Activated CD8-positive, alpha-beta memory T cell treated with anti-CD3 and anti-CD28 coated beads, Interleukin-2, amount 50 U/mL, for 1 hour (primary cell): ENCODE measurements at regions not wholly inside any gene's neighbourhood (a gene's known extent, or its start where the extent isn't known, plus 50 kb on each side); places are given as distances from the start of the nearest gene placed in this dataset.

Source experiments
- DNase-seq: peaks from one replicate; pipeline ENCODE4 v3.0.0-alpha.2; 2020; ENCODE audit errors: extremely low read depth

DNA sequence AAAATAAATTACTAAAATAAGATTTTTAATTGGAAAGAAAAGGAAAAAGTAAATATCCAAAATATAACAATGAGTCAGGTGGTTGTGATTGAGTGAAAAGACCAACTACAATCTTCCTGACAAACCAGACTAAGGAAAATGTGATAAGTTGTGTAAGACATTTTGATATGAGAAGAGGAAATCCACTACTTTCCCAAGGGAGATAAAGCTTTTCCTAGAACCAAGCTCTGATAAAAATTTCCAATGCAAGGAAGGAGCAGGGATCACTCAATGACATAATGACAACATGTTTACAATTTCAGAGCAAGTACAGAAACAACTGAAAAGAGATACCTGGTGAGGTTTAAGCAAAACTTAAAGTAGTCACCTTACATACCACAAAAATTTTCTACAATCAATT is 305.1 kb upstream of the RASGEF1B start:
- no peak for DNase-seq

DNA sequence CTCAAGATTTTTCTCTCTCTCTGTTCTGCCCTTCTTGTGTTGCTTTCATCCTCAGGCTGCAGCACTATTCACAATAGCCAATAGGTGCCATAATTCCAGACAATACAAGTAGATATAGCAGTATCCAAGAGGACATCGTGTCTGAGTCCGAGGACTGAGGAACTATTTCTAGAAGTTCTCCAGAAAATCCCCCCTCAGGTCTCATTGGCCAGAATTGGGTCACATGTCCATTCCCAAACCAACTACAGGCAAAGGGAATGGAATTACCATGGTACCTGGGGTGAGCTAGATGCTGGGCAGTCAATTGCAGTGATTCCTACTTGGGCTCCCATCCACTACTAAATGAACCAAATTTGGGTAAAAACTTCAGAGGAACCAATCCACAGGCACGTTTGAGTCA is 301.9 kb upstream of the RASGEF1B start:
- no peak for DNase-seq

DNA sequence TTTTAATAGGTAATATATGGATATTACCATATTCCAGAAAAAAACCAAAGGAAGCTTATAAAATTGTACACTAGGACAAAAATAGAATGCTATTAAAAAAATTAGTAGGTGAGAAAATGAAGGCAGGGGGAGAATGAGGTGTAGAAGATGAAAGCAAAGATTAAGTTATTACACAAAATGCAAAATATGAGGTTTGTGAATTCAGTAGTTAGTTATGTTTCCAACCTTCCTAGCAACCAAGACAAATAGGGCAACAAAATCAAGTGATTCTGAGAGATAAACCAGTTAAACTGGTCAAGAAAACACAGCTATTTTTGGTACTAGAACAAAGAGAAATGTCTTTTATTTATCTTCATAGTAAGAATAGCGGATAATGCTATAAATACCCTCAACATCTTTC is 300.0 kb upstream of the RASGEF1B start:
- no peak for DNase-seq

GRCh38 chr4:81769244-81769643 is 297.5 kb upstream of the RASGEF1B start:
- no peak for DNase-seq

DNA sequence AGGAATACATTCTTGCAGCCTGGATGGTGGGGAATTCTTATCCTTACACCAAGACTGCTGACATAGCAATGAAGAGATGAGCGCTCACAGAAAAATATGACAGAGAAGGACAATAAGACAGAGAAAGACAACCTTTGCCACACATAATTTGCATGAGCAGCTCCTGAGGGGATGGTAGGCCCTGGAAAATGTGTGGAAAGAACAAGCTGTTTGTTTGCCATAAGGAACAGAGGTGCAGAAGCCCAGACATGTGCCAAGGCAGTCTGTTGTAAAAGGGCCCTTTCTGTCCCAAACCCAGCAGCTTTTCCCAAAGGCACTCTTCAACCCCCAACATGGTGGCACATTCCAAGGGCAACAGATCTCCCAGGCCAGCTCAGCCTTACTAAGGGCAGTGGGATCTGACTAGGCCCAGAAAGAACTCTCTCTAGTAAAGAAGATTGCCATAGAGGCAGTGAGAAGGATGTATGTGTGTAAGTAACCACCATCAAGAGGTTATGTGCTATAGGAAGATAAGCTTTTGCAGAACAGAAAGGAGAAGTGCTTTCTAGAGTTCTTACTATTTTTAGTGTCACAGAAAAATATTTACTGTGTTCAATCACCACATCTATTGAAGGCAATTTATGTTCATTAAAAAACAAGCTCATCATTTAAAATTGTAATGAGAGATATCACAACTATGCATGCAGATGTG is 287.0 kb upstream of the RASGEF1B start:
- DNase-seq: no peak

DNA sequence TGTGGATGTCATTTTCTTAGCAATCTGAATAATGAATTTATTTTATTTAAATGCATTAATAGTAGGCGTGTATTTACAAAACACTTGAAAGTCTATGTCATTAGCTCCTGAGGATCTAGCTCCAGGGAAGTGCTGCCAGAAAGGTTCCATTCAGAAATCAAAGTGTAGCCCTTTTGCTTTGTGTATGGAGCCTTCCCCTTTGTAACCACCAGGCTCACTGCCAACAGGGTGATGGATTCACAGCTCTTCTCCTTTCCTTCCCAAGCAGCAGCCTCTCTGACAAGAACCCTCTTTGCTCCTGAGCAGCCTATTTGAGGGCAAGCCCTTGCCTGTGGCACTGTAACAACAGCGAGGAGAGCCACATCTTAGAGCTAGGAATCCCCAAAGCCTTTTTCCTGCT is 286.0 kb upstream of the RASGEF1B start:
- DNase-seq: no peak

DNA sequence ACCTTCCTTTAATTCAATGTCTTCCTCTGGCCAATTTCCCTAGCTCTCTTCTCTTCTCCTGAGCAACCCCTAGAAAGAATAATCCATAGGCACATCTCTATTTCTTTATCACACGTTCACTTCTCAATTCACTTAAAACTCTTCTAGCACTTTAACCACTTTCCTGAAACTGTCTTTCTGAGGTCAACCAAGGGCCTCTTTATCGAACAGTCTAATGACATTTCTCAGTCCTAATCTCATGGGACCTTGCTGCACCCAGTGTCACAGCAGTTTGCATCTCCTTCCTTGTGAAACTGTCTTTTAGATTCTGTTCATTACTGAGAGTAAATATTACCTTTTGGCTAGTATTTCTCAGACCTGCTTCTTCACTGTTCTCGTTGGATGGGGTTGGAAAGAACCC is 285.3 kb upstream of the RASGEF1B start:
- DNase-seq: no peak

GRCh38 chr4:81756042-81756441 is 284.3 kb upstream of the RASGEF1B start:
- DNase-seq: no peak

DNA sequence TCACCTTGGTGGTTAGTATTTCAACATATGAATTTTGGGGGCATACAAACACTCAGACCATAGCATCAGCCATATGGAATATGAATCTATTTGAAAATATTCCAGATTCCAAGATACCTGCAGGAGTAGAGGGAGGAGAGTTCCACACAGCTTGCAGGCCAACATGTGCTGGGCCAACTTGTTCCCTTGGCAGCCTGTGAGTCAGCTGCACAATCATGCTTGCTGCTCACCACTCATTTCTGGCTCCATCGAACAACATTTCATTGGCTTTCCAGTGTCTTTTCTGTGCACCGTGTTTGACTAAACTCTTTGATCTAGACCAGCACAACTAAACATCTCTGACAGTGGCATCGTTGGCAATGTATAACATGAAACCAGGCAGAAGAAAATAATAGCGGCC is 282.5 kb upstream of the RASGEF1B start:
- no peak for DNase-seq

DNA sequence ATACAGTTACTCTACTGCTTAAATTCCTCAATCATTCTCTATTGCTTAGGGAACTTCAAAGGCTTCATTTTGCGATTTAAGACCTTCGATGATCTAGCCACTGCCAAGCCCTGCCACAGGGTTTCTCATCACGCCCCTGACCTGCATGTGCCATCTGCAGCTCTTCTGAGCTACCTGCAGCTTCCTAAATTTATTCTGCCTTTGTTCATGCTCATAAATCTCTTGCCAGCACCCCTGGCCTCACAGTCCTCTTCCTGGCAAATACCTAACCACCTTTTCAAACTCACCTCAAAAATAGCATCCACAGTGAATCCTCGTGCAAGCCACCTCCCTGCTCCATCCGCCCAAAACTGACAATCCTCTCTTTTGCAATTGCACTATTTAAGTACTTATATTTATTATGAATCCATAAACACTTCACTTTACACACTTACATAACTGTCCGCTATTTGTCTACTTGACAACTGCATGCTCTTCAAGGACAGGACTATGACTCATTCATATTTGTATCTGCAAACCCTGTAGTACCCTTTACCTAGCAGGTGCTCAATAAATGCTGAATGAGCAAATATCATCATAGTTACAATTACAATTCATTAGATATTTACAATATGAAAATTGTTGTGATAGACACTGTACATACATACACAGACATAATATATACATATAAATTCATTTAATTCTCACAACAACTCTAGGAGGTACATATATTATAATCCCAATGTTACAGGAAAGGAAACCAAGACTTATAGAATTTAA is 280.0 kb upstream of the RASGEF1B start:
- no peak for DNase-seq

- no peak for DNase-seq
These were observed 275.7 kb upstream of the RASGEF1B start for GRCh38 chr4:81747242-81747930.

DNA sequence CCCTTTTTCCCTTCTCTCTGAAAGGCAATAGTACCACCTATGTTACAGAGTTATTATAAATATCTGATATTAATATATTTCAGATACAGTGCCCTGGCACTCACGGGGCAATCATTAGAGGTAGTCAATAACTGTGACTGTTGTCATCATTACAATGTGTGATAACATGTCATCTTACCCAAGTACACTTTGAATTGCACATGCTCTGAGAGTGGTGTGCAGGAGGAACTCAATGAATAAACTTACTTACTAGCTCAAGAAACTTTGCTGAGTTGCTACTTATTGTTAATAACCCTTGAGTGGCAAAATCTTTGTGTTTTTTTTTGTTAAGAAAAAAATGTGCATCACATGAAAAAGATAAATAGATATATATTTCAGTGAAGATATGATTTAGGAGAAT is 275.1 kb upstream of the RASGEF1B start:
- no peak for DNase-seq

GRCh38 chr4:81746071-81746470 is 274.4 kb upstream of the RASGEF1B start:
- DNase-seq: no peak

- no peak for DNase-seq
These were observed 273.3 kb upstream of the RASGEF1B start for GRCh38 chr4:81745050-81745449.

DNA sequence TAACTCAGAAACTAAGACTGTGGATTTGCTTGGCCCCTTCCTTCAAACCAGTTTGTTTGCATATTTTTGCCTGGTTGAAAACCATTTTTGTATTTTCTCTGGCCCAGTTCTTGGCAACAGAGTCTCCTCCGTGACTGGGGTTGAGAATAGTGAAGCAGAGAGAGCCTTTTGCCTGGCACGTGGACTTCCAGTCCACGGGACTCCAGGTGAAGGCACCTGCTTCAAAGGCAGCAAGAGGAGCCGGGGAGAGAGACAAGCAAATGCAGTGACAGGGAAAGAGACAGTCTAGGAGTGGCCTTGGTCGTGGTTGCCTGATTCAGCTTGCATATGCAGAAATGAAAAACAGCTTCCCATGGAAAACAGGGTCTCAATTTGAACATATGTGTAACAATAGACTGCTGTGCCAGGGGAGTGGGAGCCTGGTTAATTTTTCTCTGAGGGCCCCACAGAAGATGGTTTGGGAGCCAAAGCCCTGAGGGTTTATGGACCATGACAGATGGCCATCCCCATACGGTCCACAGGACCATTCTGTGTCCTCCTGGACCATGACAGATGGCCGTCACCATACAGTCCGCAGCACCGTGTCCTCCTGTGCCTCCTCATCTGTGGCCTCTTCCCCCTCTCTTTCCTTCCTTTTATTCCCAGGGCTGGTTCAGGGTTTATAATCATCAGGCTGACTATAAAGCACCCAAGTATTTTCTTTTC is 272.2 kb upstream of the RASGEF1B start:
- no peak for DNase-seq

DNA sequence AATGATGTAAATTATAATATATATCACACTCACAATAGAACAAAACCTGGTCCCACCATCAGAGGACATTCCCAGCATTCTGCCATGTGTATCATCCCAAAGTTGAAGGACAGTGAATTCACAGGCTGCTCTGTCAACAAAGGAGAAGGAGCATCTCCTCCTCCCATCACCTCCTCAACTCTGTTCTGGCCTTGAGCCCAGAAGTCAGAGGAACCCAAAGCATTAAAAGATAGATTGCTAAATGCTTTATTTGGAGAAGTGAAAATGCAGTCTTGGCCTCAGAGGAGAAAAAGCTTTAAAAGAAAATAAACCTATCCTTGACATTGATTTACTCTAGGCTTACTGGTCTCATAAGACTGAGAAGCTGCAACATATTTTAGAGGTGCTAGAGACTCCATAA is 268.8 kb upstream of the RASGEF1B start:
- DNase-seq: no peak

- no peak for DNase-seq
These were observed 267.2 kb upstream of the RASGEF1B start for GRCh38 chr4:81738891-81739290.

DNA sequence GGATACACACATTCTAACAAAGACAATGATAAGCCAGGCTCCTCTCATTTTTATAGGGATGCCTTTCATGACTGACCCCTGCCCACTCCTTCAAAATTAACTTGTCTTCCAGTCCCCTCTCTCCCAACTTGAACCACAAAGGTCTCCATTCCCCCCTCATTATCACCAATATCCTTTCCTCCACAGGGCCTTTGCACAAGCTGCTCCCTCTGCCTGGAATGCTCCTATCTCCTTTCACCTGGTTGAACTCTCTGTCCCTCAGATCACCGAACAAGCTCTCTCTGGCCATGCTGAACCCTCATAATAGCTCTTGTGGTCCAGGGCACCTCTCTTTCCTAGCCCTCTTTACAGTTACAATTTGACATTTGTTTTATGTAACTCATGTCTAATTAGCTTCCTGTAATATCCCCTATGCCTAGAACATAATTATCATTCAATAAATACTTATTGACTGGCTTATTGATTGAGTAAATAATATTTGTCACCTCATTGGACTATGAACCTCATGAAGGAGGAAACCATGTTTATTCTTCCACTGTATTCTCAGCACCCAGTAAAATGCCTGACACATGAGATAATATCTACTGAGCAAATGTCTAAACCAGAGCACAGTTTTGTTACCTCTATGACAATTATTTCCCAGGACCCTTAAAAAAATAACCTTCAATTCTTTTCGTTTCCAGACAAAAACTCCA is 266.3 kb upstream of the RASGEF1B start:
- no peak for DNase-seq

DNA sequence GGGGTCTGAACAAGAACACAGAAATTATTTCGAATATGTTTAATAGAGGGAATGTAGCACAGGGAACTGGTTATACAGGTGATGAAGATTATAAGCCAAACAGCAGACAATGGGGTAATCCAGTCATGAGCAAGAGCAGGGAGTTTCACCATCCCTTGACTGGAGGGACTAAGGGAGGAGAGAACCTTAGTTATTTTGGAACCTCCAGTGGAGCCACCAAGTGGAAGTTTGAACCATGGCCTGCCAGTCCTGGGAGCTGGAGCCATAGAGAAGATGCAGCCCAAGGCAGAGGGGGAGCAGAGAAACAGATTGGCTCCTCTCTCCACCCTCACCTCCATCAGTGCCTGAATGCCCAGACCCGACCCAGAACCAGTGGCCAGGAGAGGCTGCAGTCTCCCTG is 264.6 kb upstream of the RASGEF1B start:
- no peak for DNase-seq

GRCh38 chr4:81732980-81733379 is 261.3 kb upstream of the RASGEF1B start:
- DNase-seq: no peak

DNA sequence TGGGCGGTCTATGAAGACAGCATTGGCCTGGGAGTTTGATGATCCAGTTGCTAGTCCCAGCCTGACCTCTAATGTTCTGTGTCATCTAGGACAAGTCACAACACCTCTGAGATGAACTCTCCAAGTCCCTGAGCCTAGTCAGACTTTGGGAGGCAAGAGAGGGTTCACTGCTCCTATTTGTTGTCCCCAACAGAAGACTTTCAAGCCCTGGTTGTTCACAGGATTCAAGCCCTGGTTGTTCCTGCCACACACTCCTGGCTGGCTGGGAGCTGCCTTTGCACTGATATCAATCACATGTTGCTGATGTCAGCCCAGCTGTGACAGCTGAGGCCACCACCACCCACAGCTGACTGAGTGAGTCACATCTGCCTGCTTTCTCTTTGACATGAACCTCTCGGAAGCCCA is 253.2 kb upstream of the RASGEF1B start:
- DNase-seq: peak; percentile 8
